OCI-LY3 (cell line): ENCODE measurements at regions not wholly inside any gene's neighbourhood (a gene's known extent, or its start where the extent isn't known, plus 50 kb on each side); places are given as distances from the start of the nearest gene placed in this dataset.

ENCODE experiments used
- H2AFZ ChIP-seq: fragments of 200-600, 300-600 bp; shearing (Covaris generic); 2 replicates; pipeline ENCODE4 v1.6.0; 2014; ENCODE audit warnings: antibody characterized with exemption, low read depth, low read length
- H3K27ac ChIP-seq: fragments of 200-600, 300-600 bp; sonication (generic); 2 replicates; pipeline ENCODE4 v1.5.1; 2014; ENCODE audit warnings: mild to moderate bottlenecking, low read length, moderate library complexity, mixed read lengths
- H3K27me3 ChIP-seq: fragments of 200-600, 300-600 bp; sonication (generic); 2 replicates; pipeline ENCODE4 v1.6.1; 2014; ENCODE audit warnings: low read depth, low read length, mixed read lengths
- H3K36me3 ChIP-seq: fragments of 200-600, 300-600 bp; sonication (generic); replicated peaks from 2 replicates; pipeline ENCODE3; 2014; ENCODE audit warnings: low read depth, low read length, mixed read lengths
- H3K4me1 ChIP-seq: fragments of 300-600, 200-600 bp; sonication (generic); 2 replicates; pipeline ENCODE4 v1.6.1; 2014; ENCODE audit warnings: low read length, mixed read lengths
- H3K4me2 ChIP-seq: fragments of 200-600, 300-600 bp; sonication (generic); 2 replicates; pipeline ENCODE4 v1.6.1; 2014; ENCODE audit warnings: low read length, mixed read lengths
- H3K4me3 ChIP-seq: fragments of 300-600, 200-600 bp; sonication (generic); 2 replicates; pipeline ENCODE4 v1.5.1; 2014; ENCODE audit warnings: antibody characterized with exemption, mild to moderate bottlenecking, low read length, moderate library complexity
- H3K79me2 ChIP-seq: fragments of 300-600, 200-600 bp; shearing (Covaris generic); 2 replicates; pipeline ENCODE4 v1.6.1; 2014; ENCODE audit warnings: mild to moderate bottlenecking, low read length, mixed read lengths
- H3K9ac ChIP-seq: fragments of 300-600, 200-600 bp; shearing (Covaris generic); 2 replicates; pipeline ENCODE4 v1.6.0; 2014; ENCODE audit warnings: mild to moderate bottlenecking, low read length, moderate library complexity
- H3K9me3 ChIP-seq: fragments of 200-600, 300-600 bp; shearing (Covaris generic); 2 replicates; pipeline ENCODE4 v1.6.1; 2014; ENCODE audit warnings: low read length, mixed read lengths; ENCODE audit not compliant: insufficient read depth
- H4K20me1 ChIP-seq: fragments of 200-600, 300-600 bp; sonication (generic); 2 replicates; pipeline ENCODE4 v1.6.1; 2016; ENCODE audit warnings: low read length, mixed read lengths; ENCODE audit not compliant: insufficient read depth
- CTCF ChIP-seq: fragments of 200-600, 300-600 bp; sonication (generic); IDR thresholded peaks from 2 replicates; pipeline ENCODE4 v1.5.1; 2014; ENCODE audit warnings: antibody characterized with exemption, low read length, low read depth
- EZH2phosphoT487 ChIP-seq: fragments of 200-600 bp; shearing (Covaris generic); IDR thresholded peaks from 2 replicates; pipeline ENCODE4 v1.6.1; 2018; ENCODE audit warnings: antibody characterized with exemption, mixed run types, low read depth

DNA sequence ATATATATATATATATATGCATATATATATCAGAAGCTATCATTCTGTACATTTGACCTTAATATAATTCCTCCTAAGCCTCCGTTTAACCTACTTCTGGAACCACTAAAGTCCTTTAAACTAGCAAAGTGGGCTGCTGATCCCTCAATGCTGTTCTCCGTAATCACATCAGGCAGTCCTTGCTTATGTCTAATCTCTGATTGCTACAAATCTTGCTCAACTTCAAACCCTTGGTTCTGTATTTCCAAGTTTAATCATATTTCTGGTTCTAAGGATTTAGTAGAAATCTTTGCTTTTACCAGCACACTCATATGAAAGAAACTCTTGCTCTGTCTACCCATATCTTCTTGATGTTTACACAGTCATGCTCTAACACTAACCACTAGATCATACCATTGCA, 91.5 kb upstream of the GALNT13 start:
- H3K27ac ChIP-seq, result no peak overlapping the region
- H3K4me2 ChIP-seq, result no peak overlapping the region
- H2AFZ ChIP-seq, result no peak overlapping the region
- H3K4me3 ChIP-seq, result no peak overlapping the region
- H3K4me1 ChIP-seq, result no peaks in the 10 kb centered on the region
- no peaks in the 10 kb centered on the region for H3K27me3 ChIP-seq
- H4K20me1 ChIP-seq, result no peaks in the 10 kb centered on the region
- H3K9me3 ChIP-seq, result no peaks in the 10 kb centered on the region
- H3K36me3 ChIP-seq, result no peaks in the 10 kb centered on the region
- TF ChIP-seq CTCF (no peak), EZH2phosphoT487 (no peak)
- H3K9ac ChIP-seq, result no peak overlapping the region
- no peaks in the 10 kb centered on the region for H3K79me2 ChIP-seq

- H3K4me2 ChIP-seq, result no peak overlapping the region
- TF ChIP-seq CTCF, result no peak
- TF ChIP-seq EZH2phosphoT487, result no peak
- no peaks in the 10 kb centered on the region for H3K36me3 ChIP-seq
- no peak overlapping the region for H3K4me3 ChIP-seq
- no peak overlapping the region for H3K9ac ChIP-seq
- no peaks in the 10 kb centered on the region for H3K27me3 ChIP-seq
- H2AFZ ChIP-seq, result no peak overlapping the region
- no peaks in the 10 kb centered on the region for H3K79me2 ChIP-seq
- H3K9me3 ChIP-seq, result no peaks in the 10 kb centered on the region
- H3K27ac ChIP-seq, result no peak overlapping the region
- H3K4me1 ChIP-seq, result no peaks in the 10 kb centered on the region
- H4K20me1 ChIP-seq, result no peaks in the 10 kb centered on the region
These were observed 85.7 kb upstream of the GALNT13 start for GRCh38 chr2:153786016-153786415.

DNA sequence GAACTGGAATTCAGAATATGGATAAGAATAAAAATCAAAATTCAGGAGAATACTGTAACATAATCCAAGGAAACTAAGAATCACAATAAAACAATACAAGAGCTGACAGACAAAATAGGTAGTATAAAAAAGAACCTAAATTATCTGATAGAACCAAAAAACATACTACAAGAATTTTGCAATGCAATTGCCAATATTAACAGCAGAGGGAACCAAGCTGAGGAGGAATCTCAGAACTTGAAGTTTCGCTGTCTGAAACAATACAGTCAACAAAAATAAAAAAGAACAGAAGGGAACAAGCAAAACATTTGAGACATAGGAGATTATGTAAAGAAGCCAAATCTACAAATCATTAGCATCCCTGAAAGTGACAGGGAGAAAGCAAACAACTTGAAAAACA, 84.1 kb upstream of the GALNT13 start:
- Histone ChIP-seq H3K36me3 (no peaks in the 10 kb centered on the region), H3K4me3 (no peak overlapping the region), H3K79me2 (no peaks in the 10 kb centered on the region), H3K27ac (no peak overlapping the region), H3K4me2 (no peak overlapping the region), H3K9me3 (no peaks in the 10 kb centered on the region), H3K9ac (no peak overlapping the region), H3K27me3 (no peaks in the 10 kb centered on the region), H3K4me1 (no peaks in the 10 kb centered on the region), H2AFZ (no peak overlapping the region), H4K20me1 (no peaks in the 10 kb centered on the region)
- no peak for TF ChIP-seq EZH2phosphoT487
- no peak for TF ChIP-seq CTCF

- no peaks in the 10 kb centered on the region for H3K79me2 ChIP-seq
- no peak overlapping the region for H3K9ac ChIP-seq
- H3K4me1 ChIP-seq, result no peaks in the 10 kb centered on the region
These were observed 69.1 kb upstream of the GALNT13 start for GRCh38 chr2:153802671-153803070.

More at GRCh38 chr2:153802671-153803070, 69.1 kb upstream of the GALNT13 start:
- Histone ChIP-seq H3K9me3 (no peaks in the 10 kb centered on the region), H2AFZ (no peak overlapping the region), H3K27ac (no peak overlapping the region), H3K4me3 (no peak overlapping the region), H4K20me1 (no peaks in the 10 kb centered on the region), H3K36me3 (no peaks in the 10 kb centered on the region), H3K4me2 (no peak overlapping the region), H3K27me3 (no peaks in the 10 kb centered on the region)
- TF ChIP-seq CTCF (no peak), EZH2phosphoT487 (no peak)
